ENCODE measurements at regions not wholly inside any gene's neighbourhood (a gene's known extent, or its start where the extent isn't known, plus 50 kb on each side); places are given as distances from the start of the nearest gene placed in this dataset.

DNA sequence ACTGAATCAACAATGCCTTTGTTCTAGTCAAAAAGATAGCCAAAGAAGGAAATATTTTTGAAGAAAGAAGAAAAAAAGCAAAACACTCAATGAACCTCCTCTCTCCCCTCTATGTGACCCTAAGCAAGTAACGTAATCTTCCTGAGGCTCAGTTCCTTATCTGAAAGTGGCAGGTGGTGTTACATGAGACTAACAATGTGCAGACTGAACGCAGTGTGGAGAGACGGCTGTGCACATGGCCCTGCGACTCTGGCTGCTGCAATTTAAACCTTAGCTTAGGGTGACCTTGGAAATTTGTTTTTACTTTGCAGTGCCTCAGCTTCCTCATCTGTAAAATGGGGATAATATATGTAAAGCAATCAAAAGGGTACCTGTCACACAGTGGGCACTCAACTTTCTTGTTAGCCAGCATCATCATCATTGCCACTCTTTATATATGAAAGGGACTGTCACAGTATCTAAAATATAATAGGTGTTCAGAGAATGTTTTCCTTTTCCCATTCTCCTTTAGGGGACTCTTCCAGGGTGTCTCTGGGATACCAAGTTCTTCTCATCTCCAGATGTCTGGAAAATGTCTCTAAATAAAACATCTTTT, 100.1 kb upstream of the JUN start:
- TF ChIP-seq, protein P1, sequence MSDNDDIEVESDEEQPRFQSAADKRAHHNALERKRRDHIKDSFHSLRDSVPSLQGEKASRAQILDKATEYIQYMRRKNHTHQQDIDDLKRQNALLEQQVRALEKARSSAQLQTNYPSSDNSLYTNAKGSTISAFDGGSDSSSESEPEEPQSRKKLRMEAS (IDR thresholded peaks at IDR 0.05), result no peak
- TF ChIP-seq TEAD4 (IDR thresholded peaks at IDR 0.05) (no peak), EGR1 (IDR thresholded peaks at IDR 0.05) (no peak), CREB1 (IDR thresholded peaks at IDR 0.05; ENCODE audit: low read depth) (no peak), FOXM1 (IDR thresholded peaks at IDR 0.05; ENCODE audit: borderline replicate concordance, low read depth) (no peak), TCF12 (IDR thresholded peaks at IDR 0.05; ENCODE audit: low read depth) (no peak), ZBTB7A (IDR thresholded peaks at IDR 0.05; ENCODE audit: low read depth) (no peak), RAD21 (IDR thresholded peaks at IDR 0.05; ENCODE audit: low read depth) (no peak)
- TF ChIP-seq, protein P2, sequence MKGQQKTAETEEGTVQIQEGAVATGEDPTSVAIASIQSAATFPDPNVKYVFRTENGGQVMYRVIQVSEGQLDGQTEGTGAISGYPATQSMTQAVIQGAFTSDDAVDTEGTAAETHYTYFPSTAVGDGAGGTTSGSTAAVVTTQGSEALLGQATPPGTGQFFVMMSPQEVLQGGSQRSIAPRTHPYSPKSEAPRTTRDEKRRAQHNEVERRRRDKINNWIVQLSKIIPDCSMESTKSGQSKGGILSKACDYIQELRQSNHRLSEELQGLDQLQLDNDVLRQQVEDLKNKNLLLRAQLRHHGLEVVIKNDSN (IDR thresholded peaks at IDR 0.05), result no peak
- TF ChIP-seq, protein P3, sequence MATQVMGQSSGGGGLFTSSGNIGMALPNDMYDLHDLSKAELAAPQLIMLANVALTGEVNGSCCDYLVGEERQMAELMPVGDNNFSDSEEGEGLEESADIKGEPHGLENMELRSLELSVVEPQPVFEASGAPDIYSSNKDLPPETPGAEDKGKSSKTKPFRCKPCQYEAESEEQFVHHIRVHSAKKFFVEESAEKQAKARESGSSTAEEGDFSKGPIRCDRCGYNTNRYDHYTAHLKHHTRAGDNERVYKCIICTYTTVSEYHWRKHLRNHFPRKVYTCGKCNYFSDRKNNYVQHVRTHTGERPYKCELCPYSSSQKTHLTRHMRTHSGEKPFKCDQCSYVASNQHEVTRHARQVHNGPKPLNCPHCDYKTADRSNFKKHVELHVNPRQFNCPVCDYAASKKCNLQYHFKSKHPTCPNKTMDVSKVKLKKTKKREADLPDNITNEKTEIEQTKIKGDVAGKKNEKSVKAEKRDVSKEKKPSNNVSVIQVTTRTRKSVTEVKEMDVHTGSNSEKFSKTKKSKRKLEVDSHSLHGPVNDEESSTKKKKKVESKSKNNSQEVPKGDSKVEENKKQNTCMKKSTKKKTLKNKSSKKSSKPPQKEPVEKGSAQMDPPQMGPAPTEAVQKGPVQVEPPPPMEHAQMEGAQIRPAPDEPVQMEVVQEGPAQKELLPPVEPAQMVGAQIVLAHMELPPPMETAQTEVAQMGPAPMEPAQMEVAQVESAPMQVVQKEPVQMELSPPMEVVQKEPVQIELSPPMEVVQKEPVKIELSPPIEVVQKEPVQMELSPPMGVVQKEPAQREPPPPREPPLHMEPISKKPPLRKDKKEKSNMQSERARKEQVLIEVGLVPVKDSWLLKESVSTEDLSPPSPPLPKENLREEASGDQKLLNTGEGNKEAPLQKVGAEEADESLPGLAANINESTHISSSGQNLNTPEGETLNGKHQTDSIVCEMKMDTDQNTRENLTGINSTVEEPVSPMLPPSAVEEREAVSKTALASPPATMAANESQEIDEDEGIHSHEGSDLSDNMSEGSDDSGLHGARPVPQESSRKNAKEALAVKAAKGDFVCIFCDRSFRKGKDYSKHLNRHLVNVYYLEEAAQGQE (IDR thresholded peaks at IDR 0.05; ENCODE audit: low read depth), result no peak

DNA sequence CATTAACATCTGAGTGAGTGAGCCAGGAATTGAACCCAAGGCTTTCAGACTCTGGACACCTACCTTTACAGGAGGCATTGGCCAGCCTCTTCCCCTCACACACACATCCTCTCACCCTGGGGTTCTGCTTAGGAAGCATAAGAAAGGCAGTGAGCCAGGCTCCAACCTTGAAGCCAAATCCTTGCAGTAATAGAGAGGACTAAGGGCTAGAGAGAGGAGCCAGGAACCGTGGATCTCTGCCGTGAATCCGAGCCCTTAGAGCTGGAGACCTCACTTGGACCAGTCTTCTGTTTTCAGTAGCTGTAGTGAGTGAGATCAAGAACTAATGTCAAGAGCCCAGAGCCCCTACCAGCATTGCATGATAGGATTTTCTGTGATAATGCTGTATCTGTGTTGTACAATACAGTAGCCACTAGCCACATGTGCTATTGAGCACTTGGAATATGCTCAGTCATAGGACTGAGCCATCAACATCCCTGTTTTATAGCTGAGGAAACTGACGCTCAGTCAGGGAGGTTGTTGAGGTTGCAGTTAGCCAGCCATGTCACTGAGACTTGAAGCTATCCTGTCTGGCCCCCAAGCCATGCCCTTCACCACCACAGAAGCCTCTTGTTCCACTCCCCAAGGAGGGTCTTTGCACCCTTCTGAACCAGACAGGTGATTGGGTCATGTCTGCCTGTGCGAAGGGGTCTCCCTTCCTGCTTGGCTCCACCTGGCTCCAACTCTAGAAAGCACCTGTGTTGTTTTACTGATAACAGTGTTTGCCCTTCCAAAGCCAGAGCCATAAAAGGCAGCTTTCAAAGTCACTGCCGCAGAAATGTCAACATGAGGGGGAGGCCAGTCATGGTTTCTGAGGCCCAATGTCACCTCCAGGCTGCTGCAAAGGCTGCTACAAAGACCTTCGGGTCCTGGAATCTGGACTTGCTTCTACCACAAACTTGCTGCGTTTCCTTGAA, 101.1 kb upstream of the JUN start:
- TF ChIP-seq RAD21 (IDR thresholded peaks at IDR 0.05; ENCODE audit: low read depth) (no peak), TCF12 (IDR thresholded peaks at IDR 0.05; ENCODE audit: low read depth) (no peak), FOXM1 (IDR thresholded peaks at IDR 0.05; ENCODE audit: borderline replicate concordance, low read depth) (no peak), CREB1 (IDR thresholded peaks at IDR 0.05; ENCODE audit: low read depth) (no peak), YY1 (IDR thresholded peaks at IDR 0.05; ENCODE audit: low read depth) (no peak), EP300 (IDR thresholded peaks at IDR 0.05; ENCODE audit: borderline replicate concordance) (no peak), ZBTB7A (IDR thresholded peaks at IDR 0.05; ENCODE audit: low read depth) (no peak), TAF1 (IDR thresholded peaks at IDR 0.05; ENCODE audit: low read depth) (no peak), TEAD4 (IDR thresholded peaks at IDR 0.05) (no peak), EGR1 (IDR thresholded peaks at IDR 0.05) (no peak), CEBPB (IDR thresholded peaks at IDR 0.05) (no peak), NFIC (IDR thresholded peaks at IDR 0.05) (no peak)
- TF ChIP-seq, protein P2 (IDR thresholded peaks at IDR 0.05), result no peak
- TF ChIP-seq, protein P3 (IDR thresholded peaks at IDR 0.05; ENCODE audit: low read depth), result no peak

DNA sequence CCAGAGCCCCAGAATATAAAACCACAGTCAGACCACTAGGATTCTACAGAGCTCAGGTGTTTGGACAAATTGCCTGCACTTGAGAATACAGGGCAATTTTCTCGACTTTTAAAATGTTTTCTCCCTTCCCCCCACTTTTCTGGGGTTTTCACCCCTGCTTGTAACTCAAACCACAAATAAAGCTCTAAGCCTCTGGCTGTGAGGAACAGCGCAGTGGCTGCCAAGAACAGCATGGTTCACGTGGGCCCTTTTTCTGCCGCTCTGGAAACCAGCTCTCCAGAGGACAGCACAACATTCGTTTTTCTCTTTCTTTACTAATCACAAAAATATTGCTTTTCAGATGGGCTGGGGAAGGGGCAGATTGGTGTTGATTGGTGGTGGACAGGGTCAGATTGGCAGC, 102.2 kb upstream of the JUN start:
- TF ChIP-seq ZBTB7A (IDR thresholded peaks at IDR 0.05; ENCODE audit: low read depth), result no peak
- no peak for TF ChIP-seq YY1 (IDR thresholded peaks at IDR 0.05; ENCODE audit: low read depth)
- no peak for TF ChIP-seq TAF1 (IDR thresholded peaks at IDR 0.05; ENCODE audit: low read depth)
- TF ChIP-seq EP300 (IDR thresholded peaks at IDR 0.05; ENCODE audit: borderline replicate concordance), result no peak
- no peak for TF ChIP-seq TCF12 (IDR thresholded peaks at IDR 0.05; ENCODE audit: low read depth)

DNA sequence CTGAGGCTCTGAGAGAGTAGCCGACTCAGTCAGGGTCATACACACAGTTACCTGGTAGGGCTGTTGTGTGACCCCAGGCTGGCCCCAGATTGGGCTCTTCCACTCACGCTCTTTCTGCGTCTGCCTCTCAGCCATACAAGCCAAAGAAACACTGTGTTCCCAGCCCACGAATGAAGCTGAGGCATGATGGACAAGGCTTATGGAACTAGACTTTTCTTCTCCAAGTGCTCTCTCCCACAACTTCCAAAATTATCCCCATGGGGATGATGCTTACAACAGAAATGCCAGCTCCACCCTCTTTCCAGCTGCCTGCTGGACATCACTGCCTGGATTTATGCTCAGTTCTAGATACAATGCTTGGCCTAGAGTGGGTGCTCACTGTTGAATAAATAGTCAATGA, 102.8 kb upstream of the JUN start:
- TF ChIP-seq, protein P2 (IDR thresholded peaks at IDR 0.05), result no peak
- TF ChIP-seq, protein P3 (IDR thresholded peaks at IDR 0.05; ENCODE audit: low read depth), result no peak
- TF ChIP-seq EGR1 (IDR thresholded peaks at IDR 0.05) (no peak), TEAD4 (IDR thresholded peaks at IDR 0.05) (no peak), CEBPB (IDR thresholded peaks at IDR 0.05) (no peak), TCF12 (IDR thresholded peaks at IDR 0.05; ENCODE audit: low read depth) (no peak), NFIC (IDR thresholded peaks at IDR 0.05) (no peak), ZBTB7A (IDR thresholded peaks at IDR 0.05; ENCODE audit: low read depth) (no peak), TAF1 (IDR thresholded peaks at IDR 0.05; ENCODE audit: low read depth) (no peak)
- TF ChIP-seq, protein P1 (IDR thresholded peaks at IDR 0.05), result no peak

Measured in Ishikawa (cell line).